Neural crest cell (in vitro differentiated cells): ENCODE measurements at regions not wholly inside any gene's neighbourhood (a gene's known extent, or its start where the extent isn't known, plus 50 kb on each side); places are given as distances from the start of the nearest gene placed in this dataset.

Experiments used
- DNase-seq: peaks from one replicate; pipeline ENCODE4 v3.0.0; 2021; ENCODE audit warnings: low read depth, mixed read lengths, low spot score
- H3K27ac Mint-ChIP-seq: one replicate; pipeline ENCODE4 v1.8.0; 2021; ENCODE audit warnings: mild to moderate bottlenecking, mixed read lengths; ENCODE audit not compliant: unreplicated experiment
- H3K27me3 Mint-ChIP-seq: 2 replicates; pipeline ENCODE4 v1.8.0; 2021; ENCODE audit warnings: low read depth, mild to moderate bottlenecking, mixed read lengths
- H3K36me3 Mint-ChIP-seq: 2 replicates; pipeline ENCODE4 v1.8.0; 2021; ENCODE audit warnings: low read depth, mild to moderate bottlenecking, mixed read lengths
- H3K4me1 Mint-ChIP-seq: 2 replicates; pipeline ENCODE4 v1.8.0; 2021; ENCODE audit warnings: mixed read lengths
- H3K4me3 Mint-ChIP-seq: one replicate; pipeline ENCODE4 v1.8.0; 2021; ENCODE audit warnings: mild to moderate bottlenecking, mixed read lengths
- H3K9me3 Mint-ChIP-seq: 2 replicates; pipeline ENCODE4 v1.8.0; 2021; ENCODE audit warnings: mixed read lengths
- TF ChIP-seq, protein P1 (sequence below): fragments of 200-600 bp; sonication (generic); conservative IDR thresholded peaks from 2 replicates; pipeline ENCODE4 v1.5.0; 2021; ENCODE audit warnings: antibody characterized with exemption, mild to moderate bottlenecking

DNA sequence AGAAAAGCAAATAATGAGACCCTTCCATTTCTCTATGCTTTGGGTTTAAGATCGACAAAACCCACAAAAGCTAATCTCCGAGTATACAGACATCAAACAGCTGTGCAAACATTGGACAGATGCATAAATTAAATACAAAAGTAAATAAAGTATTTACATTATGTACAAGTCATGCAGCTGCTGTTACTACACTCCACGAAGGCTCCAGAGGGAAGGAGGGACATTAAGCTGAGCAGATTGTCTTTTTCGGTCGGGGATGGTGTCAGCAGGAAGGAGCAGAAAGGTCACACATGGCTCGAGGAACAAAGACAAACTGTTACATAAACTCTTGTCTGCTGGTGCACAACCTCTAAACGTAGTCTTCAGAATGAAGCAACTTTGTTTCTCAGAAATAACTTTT is 88.8 kb upstream of the BARX2 start:
- peak overlapping the region; percentile 62 for H3K4me3 Mint-ChIP-seq
- no peaks in the 10 kb centered on the region for H3K36me3 Mint-ChIP-seq
- TF ChIP-seq, protein P1, sequence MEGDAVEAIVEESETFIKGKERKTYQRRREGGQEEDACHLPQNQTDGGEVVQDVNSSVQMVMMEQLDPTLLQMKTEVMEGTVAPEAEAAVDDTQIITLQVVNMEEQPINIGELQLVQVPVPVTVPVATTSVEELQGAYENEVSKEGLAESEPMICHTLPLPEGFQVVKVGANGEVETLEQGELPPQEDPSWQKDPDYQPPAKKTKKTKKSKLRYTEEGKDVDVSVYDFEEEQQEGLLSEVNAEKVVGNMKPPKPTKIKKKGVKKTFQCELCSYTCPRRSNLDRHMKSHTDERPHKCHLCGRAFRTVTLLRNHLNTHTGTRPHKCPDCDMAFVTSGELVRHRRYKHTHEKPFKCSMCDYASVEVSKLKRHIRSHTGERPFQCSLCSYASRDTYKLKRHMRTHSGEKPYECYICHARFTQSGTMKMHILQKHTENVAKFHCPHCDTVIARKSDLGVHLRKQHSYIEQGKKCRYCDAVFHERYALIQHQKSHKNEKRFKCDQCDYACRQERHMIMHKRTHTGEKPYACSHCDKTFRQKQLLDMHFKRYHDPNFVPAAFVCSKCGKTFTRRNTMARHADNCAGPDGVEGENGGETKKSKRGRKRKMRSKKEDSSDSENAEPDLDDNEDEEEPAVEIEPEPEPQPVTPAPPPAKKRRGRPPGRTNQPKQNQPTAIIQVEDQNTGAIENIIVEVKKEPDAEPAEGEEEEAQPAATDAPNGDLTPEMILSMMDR = no peak
- no peaks in the 10 kb centered on the region for H3K9me3 Mint-ChIP-seq
- no peak for DNase-seq
- peaks cover 88% of the 10 kb centered on the region for H3K4me1 Mint-ChIP-seq
- peak overlapping the region; percentile 36 for H3K27ac Mint-ChIP-seq
- H3K27me3 Mint-ChIP-seq = no peaks in the 10 kb centered on the region

DNA sequence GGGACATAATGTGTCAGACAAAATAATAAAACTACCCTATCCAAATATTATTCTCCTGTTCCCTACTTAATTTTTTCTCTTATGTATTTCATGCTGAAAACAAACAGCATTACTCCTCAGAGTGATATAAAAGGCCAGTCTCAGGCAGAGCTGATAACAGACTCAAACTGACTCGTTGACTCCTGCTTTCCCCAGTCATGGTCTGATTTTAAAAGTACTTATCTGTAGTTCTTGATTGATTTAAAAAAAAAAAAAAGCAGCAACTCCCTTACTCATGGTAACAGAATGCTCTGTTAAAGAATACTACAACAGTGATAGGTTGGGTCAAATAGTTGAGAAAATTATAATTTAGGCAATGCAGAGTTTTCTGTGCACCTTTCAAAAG is 90.3 kb upstream of the BARX2 start:
- H3K4me3 Mint-ChIP-seq = peak overlapping the region; percentile 58
- no peaks in the 10 kb centered on the region for H3K36me3 Mint-ChIP-seq
- no peak for DNase-seq
- H3K27me3 Mint-ChIP-seq = no peaks in the 10 kb centered on the region
- peaks cover 86% of the 10 kb centered on the region for H3K4me1 Mint-ChIP-seq
- TF ChIP-seq, protein P1 = no peak
- H3K9me3 Mint-ChIP-seq = no peaks in the 10 kb centered on the region
- H3K27ac Mint-ChIP-seq = peak overlapping the region; percentile 76

DNA sequence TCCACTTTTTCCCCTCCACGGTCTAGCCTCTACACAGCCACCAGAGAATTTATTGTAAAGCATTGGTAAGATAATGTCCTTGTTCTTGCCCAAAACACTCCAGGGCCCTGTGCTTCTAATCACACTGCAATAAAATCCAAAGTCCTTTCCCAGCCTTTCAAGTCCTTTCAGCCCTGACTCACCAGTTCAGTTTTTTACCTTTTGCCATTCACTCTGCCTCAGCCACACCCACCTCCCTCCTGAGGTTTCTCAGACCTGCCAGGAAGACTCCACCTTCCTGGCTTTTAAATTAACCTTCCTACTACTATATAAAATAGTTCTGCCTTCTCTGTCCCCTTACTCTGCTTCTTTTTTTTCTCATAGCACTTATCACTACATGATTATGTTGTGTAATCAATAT is 91.0 kb upstream of the ARHGAP32 start:
- no peak overlapping the region for H3K27ac Mint-ChIP-seq

DNA sequence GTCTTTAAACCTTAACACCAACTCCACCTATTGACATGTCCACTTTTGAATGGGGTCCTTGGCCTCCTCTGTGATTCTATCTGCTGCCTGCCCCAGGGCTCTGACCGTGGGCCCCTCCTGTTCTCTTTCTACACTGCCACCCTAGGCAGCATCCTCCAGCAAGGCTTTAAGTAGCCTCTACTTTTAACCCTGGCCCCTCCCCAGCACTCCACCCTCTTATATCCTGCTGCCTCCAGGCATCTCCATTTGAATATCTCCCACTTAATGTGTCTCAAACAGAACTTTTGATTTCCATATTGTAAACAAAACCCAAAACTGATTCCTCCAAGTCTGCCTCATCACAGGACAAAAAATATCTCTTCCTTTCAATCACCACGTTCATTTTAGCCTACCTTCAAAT is 90.5 kb upstream of the ARHGAP32 start:
- Mint-ChIP-seq H3K36me3 (no peaks in the 10 kb centered on the region), H3K4me1 (peaks cover 77% of the 10 kb centered on the region), H3K9me3 (no peaks in the 10 kb centered on the region), H3K27ac (no peak overlapping the region), H3K27me3 (no peaks in the 10 kb centered on the region), H3K4me3 (peak overlapping the region; percentile 53)
- no peak for DNase-seq
- TF ChIP-seq, protein P1 = no peak

More for the DNA sequence above, 91.0 kb upstream of the ARHGAP32 start:
- no peak for DNase-seq
- peaks cover 76% of the 10 kb centered on the region for H3K4me1 Mint-ChIP-seq
- TF ChIP-seq, protein P1 = no peak
- no peaks in the 10 kb centered on the region for H3K9me3 Mint-ChIP-seq
- H3K27me3 Mint-ChIP-seq = no peaks in the 10 kb centered on the region
- H3K36me3 Mint-ChIP-seq = no peaks in the 10 kb centered on the region
- H3K4me3 Mint-ChIP-seq = peak overlapping the region; percentile 53

GRCh38 chr11:129281471-129282415 is 89.6 kb upstream of the ARHGAP32 start:
- Mint-ChIP-seq H3K36me3 (no peaks in the 10 kb centered on the region), H3K9me3 (no peaks in the 10 kb centered on the region), H3K4me3 (peak overlapping the region; percentile 81), H3K27me3 (no peaks in the 10 kb centered on the region), H3K4me1 (peaks cover 78% of the 10 kb centered on the region), H3K27ac (no peak overlapping the region)
- DNase-seq = no peak
- TF ChIP-seq, protein P1 = no peak
